ENCODE measurements at regions not wholly inside any gene's neighbourhood (a gene's known extent, or its start where the extent isn't known, plus 50 kb on each side); places are given as distances from the start of the nearest gene placed in this dataset.

- H3K36me3 ChIP-seq (ENCODE audit: control insufficient read depth in 4 of 4, insufficient read depth in 4 of 4, low read length in 3 of 4), result no peaks in the 10 kb centered on the region
- H3K4me1 ChIP-seq (ENCODE audit: control extremely low read depth in 1 of 4, control insufficient read depth in 4 of 4, insufficient read depth in 4 of 4, low read length in 3 of 4), result no peaks in the 10 kb centered on the region
- ChIA-PET CTCF (no interaction called here), POLR2A (no interaction called here)
- no peaks in the 10 kb centered on the region for H3K27me3 ChIP-seq (replicated peaks in 2 of 5; ENCODE audit: control insufficient read depth in 4 of 5, insufficient read depth in 5 of 5, low read length in 4 of 5)
- H3K4me3 ChIP-seq (ENCODE audit: control insufficient read depth in 1 of 7, extremely low read depth in 1 of 7, insufficient read depth in 4 of 7, low read depth in 2 of 7, low read length in 6 of 7), result no peak overlapping the region
- 100% methylated on average over 1 of the region's 2 CpGs for WGBS (ENCODE audit: insufficient coverage)
- H3K27ac ChIP-seq (ENCODE audit: insufficient read depth in 1 of 2, low read depth in 1 of 2, low read length in 2 of 2, poor library complexity in 1 of 2, severe bottlenecking in 2 of 2), result no peak overlapping the region
- DNase-seq, result no peak
- no peaks in the 10 kb centered on the region for H3K9me3 ChIP-seq (ENCODE audit: control extremely low read depth in 1 of 5, control insufficient read depth in 4 of 5, insufficient read depth in 2 of 5, low read depth in 1 of 5, low read length in 4 of 5)
Measured at GRCh38 chr5:144065786-144066185, 104.7 kb downstream of the YIPF5 start.

GRCh38 chr5:144072518-144072927 lies 97.9 kb downstream of the YIPF5 start:
- Histone ChIP-seq H3K4me3 (ENCODE audit: control insufficient read depth in 1 of 7, extremely low read depth in 1 of 7, insufficient read depth in 4 of 7, low read depth in 2 of 7, low read length in 6 of 7) (no peak overlapping the region), H3K27me3 (replicated peaks in 2 of 5; ENCODE audit: control insufficient read depth in 4 of 5, insufficient read depth in 5 of 5, low read length in 4 of 5) (peaks cover 0 to 1% (median 0%) of the 10 kb centered on the region in 5 experiments), H3K36me3 (ENCODE audit: control insufficient read depth in 4 of 4, insufficient read depth in 4 of 4, low read length in 3 of 4) (no peaks in the 10 kb centered on the region), H3K9me3 (ENCODE audit: control extremely low read depth in 1 of 5, control insufficient read depth in 4 of 5, insufficient read depth in 2 of 5, low read depth in 1 of 5, low read length in 4 of 5) (peaks cover 0 to 10% (median under 1%) of the 10 kb centered on the region in 5 experiments), H3K27ac (ENCODE audit: insufficient read depth in 1 of 2, low read depth in 1 of 2, low read length in 2 of 2, poor library complexity in 1 of 2, severe bottlenecking in 2 of 2) (no peak overlapping the region), H3K4me1 (ENCODE audit: control extremely low read depth in 1 of 4, control insufficient read depth in 4 of 4, insufficient read depth in 4 of 4, low read length in 3 of 4) (no peaks in the 10 kb centered on the region)
- no peak for DNase-seq
- CTCF ChIA-PET, result no interaction called here
- POLR2A ChIA-PET, result no interaction called here

GRCh38 chr5:144076521-144077083 lies 93.9 kb downstream of the YIPF5 start:
- no peak overlapping the region for H3K4me3 ChIP-seq (ENCODE audit: control insufficient read depth in 1 of 7, extremely low read depth in 1 of 7, insufficient read depth in 4 of 7, low read depth in 2 of 7, low read length in 6 of 7)
- ChIA-PET POLR2A (no interaction called here), CTCF (no interaction called here)
- no peaks in the 10 kb centered on the region for H3K4me1 ChIP-seq (ENCODE audit: control extremely low read depth in 1 of 4, control insufficient read depth in 4 of 4, insufficient read depth in 4 of 4, low read length in 3 of 4)
- peaks cover 0 to 1% (median 0%) of the 10 kb centered on the region in 5 experiments for H3K27me3 ChIP-seq (replicated peaks in 2 of 5; ENCODE audit: control insufficient read depth in 4 of 5, insufficient read depth in 5 of 5, low read length in 4 of 5)
- DNase-seq, result no peak
- no peaks in the 10 kb centered on the region for H3K36me3 ChIP-seq (ENCODE audit: control insufficient read depth in 4 of 4, insufficient read depth in 4 of 4, low read length in 3 of 4)
- H3K9me3 ChIP-seq (ENCODE audit: control extremely low read depth in 1 of 5, control insufficient read depth in 4 of 5, insufficient read depth in 2 of 5, low read depth in 1 of 5, low read length in 4 of 5), result peaks cover 0 to 20% (median 3%) of the 10 kb centered on the region in 5 experiments
- H3K27ac ChIP-seq (ENCODE audit: insufficient read depth in 1 of 2, low read depth in 1 of 2, low read length in 2 of 2, poor library complexity in 1 of 2, severe bottlenecking in 2 of 2), result no peak overlapping the region
- no CpG with 5 or more reads among the region's 1 CpG for whole genome bisulfite sequencing (ENCODE audit: insufficient coverage)

- Histone ChIP-seq H3K27me3 (replicated peaks in 2 of 5; ENCODE audit: control insufficient read depth in 4 of 5, insufficient read depth in 5 of 5, low read length in 4 of 5) (peaks cover 0 to 4% (median 0%) of the 10 kb centered on the region in 5 experiments), H3K4me1 (ENCODE audit: control extremely low read depth in 1 of 4, control insufficient read depth in 4 of 4, insufficient read depth in 4 of 4, low read length in 3 of 4) (no peaks in the 10 kb centered on the region), H3K36me3 (ENCODE audit: control insufficient read depth in 4 of 4, insufficient read depth in 4 of 4, low read length in 3 of 4) (no peaks in the 10 kb centered on the region), H3K27ac (ENCODE audit: insufficient read depth in 1 of 2, low read depth in 1 of 2, low read length in 2 of 2, poor library complexity in 1 of 2, severe bottlenecking in 2 of 2) (no peak overlapping the region), H3K4me3 (ENCODE audit: control insufficient read depth in 1 of 7, extremely low read depth in 1 of 7, insufficient read depth in 4 of 7, low read depth in 2 of 7, low read length in 6 of 7) (no peak overlapping the region), H3K9me3 (ENCODE audit: control extremely low read depth in 1 of 5, control insufficient read depth in 4 of 5, insufficient read depth in 2 of 5, low read depth in 1 of 5, low read length in 4 of 5) (peaks cover 0 to 7% (median 2%) of the 10 kb centered on the region in 5 experiments)
- ChIA-PET CTCF (no interaction called here), POLR2A (no interaction called here)
- no peak for DNase-seq
- no CpG with 5 or more reads among the region's 1 CpG for WGBS (ENCODE audit: insufficient coverage)
Measured at GRCh38 chr5:144083185-144083584, 87.3 kb downstream of the YIPF5 start.

GRCh38 chr5:144084971-144085370 lies 85.5 kb downstream of the YIPF5 start:
- POLR2A ChIA-PET, result no interaction called here
- H3K4me1 ChIP-seq (ENCODE audit: control extremely low read depth in 1 of 4, control insufficient read depth in 4 of 4, insufficient read depth in 4 of 4, low read length in 3 of 4), result no peaks in the 10 kb centered on the region
- H3K27ac ChIP-seq (ENCODE audit: insufficient read depth in 1 of 2, low read depth in 1 of 2, low read length in 2 of 2, poor library complexity in 1 of 2, severe bottlenecking in 2 of 2), result no peak overlapping the region
- H3K36me3 ChIP-seq (ENCODE audit: control insufficient read depth in 4 of 4, insufficient read depth in 4 of 4, low read length in 3 of 4), result no peaks in the 10 kb centered on the region
- CTCF ChIA-PET, result no interaction called here
- no peak overlapping the region for H3K4me3 ChIP-seq (ENCODE audit: control insufficient read depth in 1 of 7, extremely low read depth in 1 of 7, insufficient read depth in 4 of 7, low read depth in 2 of 7, low read length in 6 of 7)
- DNase-seq, result no peak
- WGBS (ENCODE audit: insufficient coverage), result 100% methylated on average over 1 of the region's 2 CpGs
- peaks cover 0 to 5% (median 2%) of the 10 kb centered on the region in 5 experiments for H3K9me3 ChIP-seq (ENCODE audit: control extremely low read depth in 1 of 5, control insufficient read depth in 4 of 5, insufficient read depth in 2 of 5, low read depth in 1 of 5, low read length in 4 of 5)
- peaks cover 0 to 4% (median 0%) of the 10 kb centered on the region in 5 experiments for H3K27me3 ChIP-seq (replicated peaks in 2 of 5; ENCODE audit: control insufficient read depth in 4 of 5, insufficient read depth in 5 of 5, low read length in 4 of 5)

GRCh38 chr5:144085381-144085780 lies 85.1 kb downstream of the YIPF5 start:
- H3K36me3 ChIP-seq (ENCODE audit: control insufficient read depth in 4 of 4, insufficient read depth in 4 of 4, low read length in 3 of 4), result no peaks in the 10 kb centered on the region
- no peak overlapping the region for H3K27ac ChIP-seq (ENCODE audit: insufficient read depth in 1 of 2, low read depth in 1 of 2, low read length in 2 of 2, poor library complexity in 1 of 2, severe bottlenecking in 2 of 2)
- no peaks in the 10 kb centered on the region for H3K4me1 ChIP-seq (ENCODE audit: control extremely low read depth in 1 of 4, control insufficient read depth in 4 of 4, insufficient read depth in 4 of 4, low read length in 3 of 4)
- CTCF ChIA-PET, result no interaction called here
- WGBS (ENCODE audit: insufficient coverage), result no CpG with 5 or more reads among the region's 3 CpGs
- POLR2A ChIA-PET, result no interaction called here
- no peak for DNase-seq
- H3K9me3 ChIP-seq (ENCODE audit: control extremely low read depth in 1 of 5, control insufficient read depth in 4 of 5, insufficient read depth in 2 of 5, low read depth in 1 of 5, low read length in 4 of 5), result peaks cover 0 to 5% (median 2%) of the 10 kb centered on the region in 5 experiments
- H3K4me3 ChIP-seq (ENCODE audit: control insufficient read depth in 1 of 7, extremely low read depth in 1 of 7, insufficient read depth in 4 of 7, low read depth in 2 of 7, low read length in 6 of 7), result no peak overlapping the region
- H3K27me3 ChIP-seq (replicated peaks in 2 of 5; ENCODE audit: control insufficient read depth in 4 of 5, insufficient read depth in 5 of 5, low read length in 4 of 5), result peaks cover 0 to 4% (median 0%) of the 10 kb centered on the region in 5 experiments

GRCh38 chr5:144086295-144086694 lies 84.2 kb downstream of the YIPF5 start:
- CTCF ChIA-PET, result no interaction called here
- no CpG with 5 or more reads among the region's 3 CpGs for WGBS (ENCODE audit: insufficient coverage)
- DNase-seq, result no peak
- H3K4me3 ChIP-seq (ENCODE audit: control insufficient read depth in 1 of 7, extremely low read depth in 1 of 7, insufficient read depth in 4 of 7, low read depth in 2 of 7, low read length in 6 of 7), result no peak overlapping the region
- no peak overlapping the region for H3K27ac ChIP-seq (ENCODE audit: insufficient read depth in 1 of 2, low read depth in 1 of 2, low read length in 2 of 2, poor library complexity in 1 of 2, severe bottlenecking in 2 of 2)
- no peaks in the 10 kb centered on the region for H3K4me1 ChIP-seq (ENCODE audit: control extremely low read depth in 1 of 4, control insufficient read depth in 4 of 4, insufficient read depth in 4 of 4, low read length in 3 of 4)
- H3K9me3 ChIP-seq (ENCODE audit: control extremely low read depth in 1 of 5, control insufficient read depth in 4 of 5, insufficient read depth in 2 of 5, low read depth in 1 of 5, low read length in 4 of 5), result peaks cover 0 to 3% (median 2%) of the 10 kb centered on the region in 5 experiments
- POLR2A ChIA-PET, result no interaction called here
- H3K27me3 ChIP-seq (replicated peaks in 2 of 5; ENCODE audit: control insufficient read depth in 4 of 5, insufficient read depth in 5 of 5, low read length in 4 of 5), result peaks cover 0 to 4% (median 0%) of the 10 kb centered on the region in 5 experiments
- H3K36me3 ChIP-seq (ENCODE audit: control insufficient read depth in 4 of 4, insufficient read depth in 4 of 4, low read length in 3 of 4), result no peaks in the 10 kb centered on the region
